Heart right ventricle (tissue), 16 donors: ENCODE measurements at regions not wholly inside any gene's neighbourhood (a gene's known extent, or its start where the extent isn't known, plus 50 kb on each side); places are given as distances from the start of the nearest gene placed in this dataset.

Source experiments
- ATAC-seq, 8 donors: fragments of 200-7000 bp; cut with Tn5 transposase; one replicate each; pipeline ENCODE4 v1.9.1; 2020; ENCODE audit warnings: mild to moderate bottlenecking in 8 of 8, moderate library complexity in 8 of 8, moderate number of reproducible peaks in 1 of 8
- DNase-seq, 2 donors: peaks; one replicate each; pipeline ENCODE4 v3.0.0-alpha.2; 2020
- H3K27ac ChIP-seq, 10 donors: fragments of 200-600 bp; sonication (generic) in 2 of 10; one replicate each; pipeline versions ENCODE4 v1.5.0 to v1.8.0; 2020 to 2022; ENCODE audit warnings: mild to moderate bottlenecking in 3 of 10
- H3K27me3 ChIP-seq, 7 donors: fragments of 200-600 bp; one replicate each; pipeline ENCODE4 v1.8.0; 2021 to 2022; ENCODE audit warnings: mild to moderate bottlenecking in 2 of 7
- H3K36me3 ChIP-seq, 9 donors: fragments of 200-600 bp; sonication (generic) in 1 of 9; one replicate each; pipeline versions ENCODE4 v1.5.0 to v1.8.0; 2020 to 2022; ENCODE audit warnings: mild to moderate bottlenecking in 2 of 9
- H3K4me1 ChIP-seq, 9 donors: fragments of 200-600 bp; sonication (generic) in 1 of 9; one replicate each; pipeline versions ENCODE4 v1.5.0 to v1.8.0; 2020 to 2022; ENCODE audit warnings: mild to moderate bottlenecking in 4 of 9
- H3K4me3 ChIP-seq, 10 donors: fragments of 200-600 bp; sonication (generic) in 2 of 10; one replicate each; pipeline versions ENCODE4 v1.5.0 to v1.8.0; 2020 to 2022; ENCODE audit warnings: mild to moderate bottlenecking in 7 of 10, moderate library complexity in 2 of 10
- H3K9me3 ChIP-seq, 11 donors: fragments of 200-600 bp in 10 of 11; sonication (generic) in 2 of 11; one replicate each; pipeline versions ENCODE4 v1.5.0 to v1.8.0; 2013 to 2022; ENCODE audit warnings: mild to moderate bottlenecking in 2 of 11, control low read depth in 1 of 11, moderate library complexity in 1 of 11
- CTCF ChIP-seq, 9 donors: fragments of 200-600 bp; sonication (generic) in 2 of 9; IDR thresholded peaks; one replicate each; pipeline versions ENCODE4 v1.5.0 to v1.8.0; 2021 to 2022; ENCODE audit warnings: antibody characterized with exemption in 9 of 9, mild to moderate bottlenecking in 5 of 9, moderate library complexity in 1 of 9
- WGBS, 2 donors: extraction: QIAGEN DNeasy Blood & Tissue Kit; methylation state at CpG; one replicate each; pipeline ENCODE4 v1.1.7; 2013; ENCODE audit warnings: inconsistent platforms in 1 of 2; 5-methylcytosine and 5-hydroxymethylcytosine counted together
- intact Hi-C, 10 donors: fragments of 100-400 bp; cut with DNase I; formaldehyde crosslinking; loops; one replicate each; pipeline versions ENCODE4 v1.11.1 to v1.14.2; 2022
- donor health status: Arrhythmogenic right ventricular cardiomyopathy.
- donor health status: ischemic (EF 13 %, LVEDD 7.1; RV severe dilation, severe dysfunction).
- donor health status: healthy with polysubstance abuse.
- donor health status: DM: no; HTN: yes; CAD: no.
- donor health status: DM: no; HTN: no; CAD: no.
- donor health status: ischemic (EF 25% LVEDD 6.9; RV normal size, moderate dysfunction).
- donor health status: ischemic (EF 25% LVEDD 5.7; RV mildly dilated, moderate dysfunction).
- donor health status: healthy.
- donor health status: DM: yes; HTN: yes; CAD: no.
- donor health status: Ischemic cardiomyopathy.
- donor health status: ischemic (EF 35%, LVEDD 5.7; RV mildly dilated, moderate dysfunction).
- donor health status: nonischemic (EF 11% LVEDD 7.7; RV severe dilation, severe dysfunction).
- donor health status: DM: yes; HTN: yes; CAD: no.
- donor health status: PGD.
- donor health status: ischemic (EF 29% LVEDD 5.4; RV normal size, mild dysfunction).
- donor health status: nonischemic (EF 23%, LVEDD 6.1; RV moderate dilation, normal function).

- Histone ChIP-seq H3K4me1 (no peaks in the 10 kb centered on the region), H3K9me3 (no peaks in the 10 kb centered on the region), H3K27me3 (no peaks in the 10 kb centered on the region), H3K4me3 (no peak overlapping the region), H3K27ac (no peak overlapping the region), H3K36me3 (no peaks in the 10 kb centered on the region)
- DNase-seq (no peak), ATAC-seq (no peak)
- intact Hi-C loops = no loop called here
- no peak for TF ChIP-seq CTCF (IDR thresholded peaks at IDR 0.05)
- 67 to 75% methylated on average over 2 of the region's 2 CpGs for WGBS, 2 donors
Observed at GRCh38 chr13:96904232-96904631, 90.0 kb downstream of the OXGR1 start.

- 75 to 80% methylated on average over 2 of the region's 2 CpGs for WGBS, 2 donors
- DNase-seq = no peak
- ATAC-seq = no peak
- no peak for TF ChIP-seq CTCF (IDR thresholded peaks at IDR 0.05)
- Histone ChIP-seq H3K27ac (no peak overlapping the region), H3K36me3 (no peaks in the 10 kb centered on the region), H3K27me3 (no peaks in the 10 kb centered on the region), H3K4me3 (no peak overlapping the region), H3K4me1 (peaks cover 0 to 7% (median 4%) of the 10 kb centered on the region in 9 donors), H3K9me3 (no peaks in the 10 kb centered on the region)
- intact Hi-C loops = no loop called here
Observed at GRCh38 chr13:96903085-96903484, 91.2 kb downstream of the OXGR1 start.

GRCh38 chr13:96900986-96901385, 93.3 kb downstream of the OXGR1 start:
- no peaks in the 10 kb centered on the region for H3K27me3 ChIP-seq

GRCh38 chr13:96899946-96900345, 94.3 kb downstream of the OXGR1 start:
- ATAC-seq (no peak), DNase-seq (no peak)
- Histone ChIP-seq H3K4me3 (no peak overlapping the region), H3K36me3 (no peaks in the 10 kb centered on the region), H3K27me3 (no peaks in the 10 kb centered on the region), H3K27ac (no peak overlapping the region), H3K9me3 (peaks cover 0 to 7% (median 0%) of the 10 kb centered on the region in 11 donors), H3K4me1 (peaks cover 0 to 7% (median 4%) of the 10 kb centered on the region in 9 donors)
- intact Hi-C loops = no loop called here
- TF ChIP-seq CTCF (IDR thresholded peaks at IDR 0.05) = no peak

More at GRCh38 chr13:96900986-96901385, 93.3 kb downstream of the OXGR1 start:
- DNase-seq = no peak
- Histone ChIP-seq H3K27ac (no peak overlapping the region), H3K9me3 (no peaks in the 10 kb centered on the region), H3K4me3 (no peak overlapping the region), H3K4me1 (peaks cover 0 to 7% (median 4%) of the 10 kb centered on the region in 9 donors), H3K36me3 (no peaks in the 10 kb centered on the region)
- no peak for TF ChIP-seq CTCF (IDR thresholded peaks at IDR 0.05)
- intact Hi-C loops = no loop called here
- WGBS, 2 donors = 8 to 13% methylated on average over 4 of the region's 4 CpGs
- no peak for ATAC-seq
